Left lung (tissue), 4 donors: ENCODE measurements at regions not wholly inside any gene's neighbourhood (a gene's known extent, or its start where the extent isn't known, plus 50 kb on each side); places are given as distances from the start of the nearest gene placed in this dataset.

Experiments used
- ATAC-seq: fragments of 200-7000 bp; cut with Tn5 transposase; one replicate; pipeline ENCODE4 v1.9.1; 2020; ENCODE audit warnings: moderate library complexity
- DNase-seq, 4 donors: peaks; one replicate each; pipeline ENCODE4 v3.0.0-alpha.2; 2013 to 2020
- H3K27ac ChIP-seq, 2 donors: fragments of 200-600 bp; sonication (generic) in 1 of 2; one replicate each; pipeline versions ENCODE4 v1.5.0 to v1.8.0; 2020 to 2021
- H3K27me3 ChIP-seq, 2 donors: fragments of 200-600 bp; sonication (generic) in 1 of 2; one replicate each; pipeline versions ENCODE4 v1.5.0 to v1.8.0; 2020 to 2021
- H3K36me3 ChIP-seq, 2 donors: fragments of 200-600 bp; sonication (generic) in 1 of 2; one replicate each; pipeline versions ENCODE4 v1.5.0 to v1.8.0; 2020 to 2021
- H3K4me1 ChIP-seq, 2 donors: fragments of 200-600 bp; one replicate each; pipeline ENCODE4 v1.8.0; 2021
- H3K4me3 ChIP-seq, 2 donors: fragments of 200-600 bp; sonication (generic) in 1 of 2; one replicate each; pipeline versions ENCODE4 v1.5.0 to v1.8.0; 2020 to 2021; ENCODE audit warnings: mild to moderate bottlenecking in 1 of 2
- H3K9me3 ChIP-seq, 2 donors: fragments of 200-600 bp; sonication (generic) in 1 of 2; one replicate each; pipeline versions ENCODE4 v1.5.0 to v1.8.0; 2020 to 2021
- intact Hi-C, 2 donors: fragments of 100-400 bp; cut with DNase I; formaldehyde crosslinking; loops; one replicate each; pipeline versions ENCODE4 v1.11.2 to v1.14.2; 2022
- TF ChIP-seq, protein P1 (sequence below), 2 donors: fragments of 200-600 bp; sonication (generic) in 1 of 2; IDR thresholded peaks; one replicate each; pipeline versions ENCODE4 v1.5.0 to v1.8.0; 2021; ENCODE audit warnings: antibody characterized with exemption in 2 of 2
- donor health status: DM: no; HTN: yes; CAD: no.
- donor health status: DM: no; HTN: no; CAD: no.

DNA sequence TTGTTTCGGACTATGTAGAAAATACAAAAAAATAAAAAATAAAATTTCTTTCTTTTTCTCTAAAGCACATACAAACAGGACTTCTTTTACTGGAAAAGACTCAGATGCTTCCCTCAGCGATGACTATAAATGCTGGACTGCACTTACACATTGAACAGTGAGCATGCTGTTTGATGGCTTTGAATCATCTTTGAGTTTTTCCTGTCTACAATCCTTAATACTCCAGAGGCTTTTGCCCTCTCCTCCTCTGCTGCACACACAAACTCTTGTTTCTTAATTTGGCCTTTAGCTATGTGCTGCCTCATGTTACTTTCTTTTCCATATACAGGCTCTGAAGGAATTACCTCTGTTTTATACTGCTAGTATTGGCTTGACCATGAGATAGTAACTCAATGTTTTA lies 575.1 kb downstream of the EPHA3 start:
- Histone ChIP-seq H3K4me3 (no peak overlapping the region), H3K4me1 (no peaks in the 10 kb centered on the region), H3K9me3 (no peaks in the 10 kb centered on the region), H3K27me3 (no peaks in the 10 kb centered on the region), H3K27ac (no peak overlapping the region), H3K36me3 (no peaks in the 10 kb centered on the region)
- intact Hi-C loops = no loop called here
- ATAC-seq (no peak), DNase-seq (no peak)
- TF ChIP-seq, protein P1, sequence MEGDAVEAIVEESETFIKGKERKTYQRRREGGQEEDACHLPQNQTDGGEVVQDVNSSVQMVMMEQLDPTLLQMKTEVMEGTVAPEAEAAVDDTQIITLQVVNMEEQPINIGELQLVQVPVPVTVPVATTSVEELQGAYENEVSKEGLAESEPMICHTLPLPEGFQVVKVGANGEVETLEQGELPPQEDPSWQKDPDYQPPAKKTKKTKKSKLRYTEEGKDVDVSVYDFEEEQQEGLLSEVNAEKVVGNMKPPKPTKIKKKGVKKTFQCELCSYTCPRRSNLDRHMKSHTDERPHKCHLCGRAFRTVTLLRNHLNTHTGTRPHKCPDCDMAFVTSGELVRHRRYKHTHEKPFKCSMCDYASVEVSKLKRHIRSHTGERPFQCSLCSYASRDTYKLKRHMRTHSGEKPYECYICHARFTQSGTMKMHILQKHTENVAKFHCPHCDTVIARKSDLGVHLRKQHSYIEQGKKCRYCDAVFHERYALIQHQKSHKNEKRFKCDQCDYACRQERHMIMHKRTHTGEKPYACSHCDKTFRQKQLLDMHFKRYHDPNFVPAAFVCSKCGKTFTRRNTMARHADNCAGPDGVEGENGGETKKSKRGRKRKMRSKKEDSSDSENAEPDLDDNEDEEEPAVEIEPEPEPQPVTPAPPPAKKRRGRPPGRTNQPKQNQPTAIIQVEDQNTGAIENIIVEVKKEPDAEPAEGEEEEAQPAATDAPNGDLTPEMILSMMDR (IDR thresholded peaks at IDR 0.05) = no peak

DNA sequence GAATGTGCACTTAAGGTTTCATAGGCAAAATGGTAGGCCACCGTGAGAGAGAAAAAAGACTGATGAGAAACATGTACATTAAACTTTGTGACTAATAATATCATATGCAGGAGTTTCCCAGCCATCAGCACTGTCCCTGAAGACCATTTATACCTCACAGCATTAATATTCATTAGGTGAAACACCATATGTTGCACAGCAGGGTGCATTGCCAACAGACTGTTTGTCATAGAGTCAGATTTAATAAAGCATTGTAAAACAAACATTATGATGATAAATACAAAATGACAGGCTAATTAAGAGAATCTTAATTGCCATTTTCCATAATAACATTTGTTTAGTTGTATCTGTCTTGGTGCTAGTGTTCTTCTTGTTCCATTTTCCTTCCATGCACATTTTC lies 578.3 kb downstream of the EPHA3 start:
- Histone ChIP-seq H3K27ac (no peak overlapping the region), H3K4me1 (no peaks in the 10 kb centered on the region), H3K9me3 (no peaks in the 10 kb centered on the region), H3K4me3 (no peak overlapping the region), H3K27me3 (no peaks in the 10 kb centered on the region), H3K36me3 (no peaks in the 10 kb centered on the region)
- TF ChIP-seq, protein P1 (IDR thresholded peaks at IDR 0.05) = no peak
- intact Hi-C loops = no loop called here
- DNase-seq (no peak), ATAC-seq (no peak)

DNA sequence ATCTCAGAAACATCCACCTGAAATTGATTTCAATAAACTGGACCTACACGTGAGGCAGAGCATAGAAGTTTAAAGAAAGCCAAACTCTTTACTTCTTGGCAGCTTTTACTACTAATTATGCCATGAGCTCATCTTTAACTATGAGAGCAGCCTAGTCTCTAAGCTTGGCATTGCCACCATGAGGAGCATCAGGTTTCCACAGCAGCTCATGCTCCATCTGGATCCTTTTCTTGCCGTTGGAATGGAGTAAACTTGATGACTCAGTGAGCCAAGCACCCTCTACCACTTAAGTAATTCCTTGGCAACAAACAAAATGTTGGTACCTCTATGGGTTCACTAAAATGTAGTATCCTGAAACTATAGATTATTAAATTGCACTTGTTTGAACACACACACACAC lies 583.2 kb downstream of the EPHA3 start:
- intact Hi-C loops = no loop called here
- no peaks in the 10 kb centered on the region for H3K27me3 ChIP-seq
- TF ChIP-seq, protein P1 (IDR thresholded peaks at IDR 0.05) = no peak
- ATAC-seq = no peak
- no peak overlapping the region for H3K4me3 ChIP-seq
- H3K27ac ChIP-seq = no peak overlapping the region
- no peak for DNase-seq
- H3K9me3 ChIP-seq = no peaks in the 10 kb centered on the region
- no peaks in the 10 kb centered on the region for H3K36me3 ChIP-seq
- no peaks in the 10 kb centered on the region for H3K4me1 ChIP-seq

DNA sequence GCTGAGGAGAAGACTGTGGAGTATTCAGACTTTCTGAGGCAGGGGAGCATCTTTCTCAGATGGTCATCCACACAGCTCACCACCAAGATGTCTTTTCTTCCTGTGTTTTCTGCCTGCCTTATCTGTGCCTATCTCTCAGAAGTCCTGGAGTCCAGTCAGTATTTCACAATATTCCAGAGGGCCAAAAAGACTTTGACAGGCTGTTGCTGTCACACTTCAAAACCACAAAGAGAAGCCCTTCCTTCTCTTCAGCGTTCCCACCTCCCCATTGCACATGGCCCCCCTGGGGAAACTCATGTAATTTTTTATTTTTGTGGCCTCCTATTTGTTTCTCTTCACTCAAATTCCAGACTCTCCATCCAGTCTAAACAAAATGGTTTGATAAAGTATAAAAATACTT lies 585.2 kb downstream of the EPHA3 start:
- no peaks in the 10 kb centered on the region for H3K36me3 ChIP-seq
- DNase-seq (no peak), ATAC-seq (no peak)
- H3K9me3 ChIP-seq = no peaks in the 10 kb centered on the region
- no peak overlapping the region for H3K27ac ChIP-seq
- no peaks in the 10 kb centered on the region for H3K4me1 ChIP-seq
- H3K27me3 ChIP-seq = no peaks in the 10 kb centered on the region
- no peak overlapping the region for H3K4me3 ChIP-seq
- TF ChIP-seq, protein P1 (IDR thresholded peaks at IDR 0.05) = no peak
- intact Hi-C loops = no loop called here

DNA sequence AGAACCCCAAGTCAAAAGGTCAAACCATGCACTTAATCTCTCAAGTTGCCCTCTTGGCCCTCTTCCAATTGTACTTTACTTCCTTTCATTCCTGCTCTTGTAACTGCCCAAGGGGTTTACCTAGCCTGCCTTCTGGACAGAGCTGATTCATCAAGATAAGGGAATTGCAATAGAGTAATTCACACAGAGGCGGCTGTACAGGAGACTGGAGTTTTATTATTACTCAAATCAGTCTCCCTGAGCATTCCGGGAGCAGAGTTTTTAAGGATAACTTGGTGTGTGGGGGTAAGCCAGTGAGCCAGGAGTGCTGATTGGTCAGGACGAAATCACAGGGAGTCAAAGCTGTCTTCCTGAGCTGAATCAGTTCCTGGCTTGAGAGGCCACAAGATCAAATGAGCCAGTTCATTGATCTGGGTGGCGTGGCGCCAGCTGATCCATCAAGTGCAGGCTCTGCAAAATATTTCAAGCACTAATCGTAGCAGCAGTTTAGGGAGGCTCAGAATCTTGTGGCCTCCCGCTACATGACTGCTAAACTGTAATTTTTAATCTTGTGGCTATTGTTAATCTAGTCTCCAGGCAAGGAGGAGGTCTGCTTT lies 590.0 kb downstream of the EPHA3 start:
- no peak for DNase-seq
- intact Hi-C loops = no loop called here
- no peak for ATAC-seq
- Histone ChIP-seq H3K27ac (no peak overlapping the region), H3K4me3 (no peak overlapping the region), H3K9me3 (peaks cover 0 to 5% of the 10 kb centered on the region in 2 donors), H3K4me1 (no peaks in the 10 kb centered on the region), H3K27me3 (no peaks in the 10 kb centered on the region), H3K36me3 (no peaks in the 10 kb centered on the region)
- TF ChIP-seq, protein P1 (IDR thresholded peaks at IDR 0.05) = no peak
